HG03460 (cell line): ENCODE measurements at regions not wholly inside any gene's neighbourhood (a gene's known extent, or its start where the extent isn't known, plus 50 kb on each side); places are given as distances from the start of the nearest gene placed in this dataset.
A peak's percentile ranks its signal among the peaks of the same experiment; 100 is the strongest.

Source experiments
- ATAC-seq: cut with Tn5 transposase; IDR thresholded peaks from one replicate; pipeline ENCODE4 v1.9.1; 2021; ENCODE audit not compliant: unreplicated experiment

DNA sequence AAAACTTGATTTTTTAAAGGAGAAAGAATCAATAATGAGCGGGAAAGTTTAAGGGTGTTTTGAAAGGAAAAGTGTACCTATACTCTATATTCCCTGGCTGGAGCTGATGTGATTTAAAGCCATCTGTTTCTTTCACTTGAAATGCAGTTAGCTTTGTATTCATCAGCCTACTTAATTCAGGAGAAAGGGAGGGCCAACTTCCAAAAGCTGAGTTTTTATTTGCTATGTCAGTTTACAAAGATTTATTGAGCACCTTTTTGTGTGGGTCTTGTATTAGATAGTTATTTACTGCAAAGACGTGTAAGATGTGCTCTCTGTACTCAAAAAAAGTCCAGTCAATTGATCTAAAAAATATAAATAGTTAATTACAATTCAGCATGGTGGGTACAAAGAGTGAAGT lies 176.2 kb upstream of the GOLIM4 start:
- no peak for ATAC-seq

DNA sequence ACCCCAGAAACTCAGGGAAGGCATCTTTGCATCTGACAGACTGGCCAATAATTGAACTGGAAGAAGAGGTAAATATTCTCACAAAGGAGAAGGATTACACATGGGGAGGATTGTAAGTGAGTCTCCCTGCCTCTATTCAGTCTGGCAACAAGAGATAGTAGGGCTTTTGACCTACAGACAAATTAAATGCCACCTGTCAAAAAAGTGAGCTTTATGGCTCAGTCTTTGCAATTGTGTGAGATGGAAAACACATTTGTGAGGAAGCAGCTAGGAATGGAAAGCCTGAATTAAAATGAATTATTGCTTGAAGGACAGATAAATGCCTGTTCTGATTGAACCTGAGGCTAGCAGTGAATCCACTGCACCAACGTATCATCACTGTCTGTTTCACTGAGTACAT lies 173.3 kb upstream of the GOLIM4 start:
- no peak for ATAC-seq

DNA sequence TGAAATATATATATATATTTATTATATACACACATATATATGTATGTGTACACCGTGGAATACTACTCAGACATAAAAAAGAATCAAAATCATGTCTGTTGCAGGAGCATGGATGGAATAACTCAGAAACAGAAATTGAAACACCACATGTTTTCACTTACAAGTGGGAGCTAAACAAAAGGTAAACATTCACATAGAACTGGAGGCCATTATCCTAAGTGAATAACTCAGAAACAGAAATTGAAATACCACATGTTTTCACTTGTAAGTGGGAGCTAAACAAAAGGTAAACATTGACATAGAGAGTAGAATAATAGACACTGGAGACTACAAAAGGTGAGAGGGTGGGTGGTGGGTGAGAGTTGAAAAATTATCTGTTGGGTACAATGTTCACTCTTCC lies 171.5 kb upstream of the GOLIM4 start:
- no peak for ATAC-seq

DNA sequence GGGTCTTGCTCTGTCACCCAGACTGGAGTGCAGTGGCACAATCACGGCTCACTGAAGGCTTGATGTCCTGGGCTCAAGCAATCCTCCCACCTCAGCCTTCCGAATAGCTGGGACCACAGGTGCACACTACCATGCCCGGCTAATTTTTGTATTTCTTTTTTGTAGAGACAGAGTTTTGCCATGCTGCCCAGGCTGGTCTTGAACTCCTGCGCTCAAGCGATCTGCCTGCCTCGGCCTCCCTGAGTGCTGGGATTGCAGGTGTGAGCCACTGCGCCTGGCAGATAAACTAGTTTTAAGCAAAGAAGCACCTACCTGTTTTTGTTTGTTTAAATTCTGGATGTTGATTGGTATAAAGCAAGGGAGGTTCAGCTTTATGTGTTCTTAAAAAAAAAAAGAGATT lies 170.6 kb upstream of the GOLIM4 start:
- ATAC-seq = no peak

DNA sequence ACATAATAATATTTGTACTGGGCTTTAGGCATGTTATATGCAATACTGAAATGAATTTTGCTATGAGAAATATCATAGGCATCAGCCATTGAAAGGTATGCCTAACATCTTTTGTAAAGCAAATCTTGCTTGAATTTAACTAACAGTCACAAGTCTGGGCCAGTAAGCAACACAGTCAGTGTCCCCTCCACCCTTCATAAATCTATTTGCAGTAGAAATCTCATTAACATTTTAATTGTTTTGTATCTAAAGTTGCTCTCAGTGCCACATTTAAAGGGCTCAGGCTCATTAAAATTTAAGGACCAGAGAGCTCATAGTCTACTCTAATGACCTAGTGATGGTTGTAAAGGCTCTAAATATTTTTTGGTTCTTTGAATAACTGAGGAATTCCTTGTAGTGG lies 167.2 kb upstream of the GOLIM4 start:
- no peak for ATAC-seq

DNA sequence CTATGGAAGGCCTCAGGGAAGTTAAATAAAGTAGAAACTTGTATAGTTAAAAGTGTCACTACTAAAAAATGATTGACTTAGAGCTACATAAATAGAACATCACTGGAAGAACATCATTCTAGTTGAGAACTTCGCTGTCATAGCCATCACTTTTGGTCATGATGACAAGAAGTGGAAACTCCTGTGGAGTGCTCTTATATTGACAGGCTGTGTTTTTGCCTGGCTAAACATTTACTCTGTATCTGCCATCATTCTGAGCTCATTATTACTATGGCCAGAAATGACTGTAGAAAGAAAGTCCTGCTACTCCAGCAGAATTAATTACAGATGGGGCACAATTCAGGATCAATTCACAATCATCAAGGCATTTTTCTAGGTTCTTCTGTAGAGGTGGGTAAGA lies 165.1 kb upstream of the GOLIM4 start:
- no peak for ATAC-seq

DNA sequence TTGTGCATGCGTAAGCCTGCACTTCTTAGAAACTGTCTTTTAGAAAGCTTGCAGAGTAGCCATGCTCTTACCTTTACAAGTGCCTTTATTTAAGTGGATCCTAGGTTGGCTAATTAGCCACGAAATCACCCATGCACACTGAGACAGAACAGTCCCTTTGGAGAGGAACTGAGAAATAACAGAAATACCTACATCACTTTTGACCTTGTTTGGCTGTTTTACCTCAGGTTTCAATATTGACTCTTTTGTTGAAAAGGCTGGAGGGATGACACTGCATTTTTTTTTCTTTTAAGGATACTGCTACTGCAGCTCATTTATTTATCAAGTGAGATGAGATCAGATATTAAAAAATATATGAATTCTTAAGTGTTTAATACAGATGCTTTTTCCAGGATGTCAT lies 155.6 kb upstream of the GOLIM4 start:
- peak; percentile 39 for ATAC-seq

DNA sequence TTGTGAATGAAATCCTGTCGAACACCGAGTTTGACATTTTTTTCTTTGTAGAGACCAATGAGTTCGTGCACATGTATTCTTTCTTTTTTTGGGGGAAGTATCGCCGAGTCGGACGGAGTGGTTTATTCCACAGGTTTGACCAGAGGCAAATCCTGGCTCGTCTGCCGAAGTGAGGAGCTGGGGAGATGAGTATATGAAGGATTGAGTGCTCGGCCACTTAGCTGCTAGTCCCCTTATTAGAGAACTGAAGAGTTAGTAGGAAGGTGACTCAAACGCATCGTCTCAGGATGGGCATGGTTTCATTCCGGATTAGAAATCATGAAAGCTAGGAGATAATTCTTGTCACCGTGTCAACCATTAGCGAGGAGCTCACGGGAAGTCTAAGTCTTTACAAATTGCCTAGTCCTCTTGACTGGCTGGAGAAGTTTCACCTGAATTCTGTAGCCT lies 154.7 kb upstream of the GOLIM4 start:
- peak; percentile 23 for ATAC-seq

DNA sequence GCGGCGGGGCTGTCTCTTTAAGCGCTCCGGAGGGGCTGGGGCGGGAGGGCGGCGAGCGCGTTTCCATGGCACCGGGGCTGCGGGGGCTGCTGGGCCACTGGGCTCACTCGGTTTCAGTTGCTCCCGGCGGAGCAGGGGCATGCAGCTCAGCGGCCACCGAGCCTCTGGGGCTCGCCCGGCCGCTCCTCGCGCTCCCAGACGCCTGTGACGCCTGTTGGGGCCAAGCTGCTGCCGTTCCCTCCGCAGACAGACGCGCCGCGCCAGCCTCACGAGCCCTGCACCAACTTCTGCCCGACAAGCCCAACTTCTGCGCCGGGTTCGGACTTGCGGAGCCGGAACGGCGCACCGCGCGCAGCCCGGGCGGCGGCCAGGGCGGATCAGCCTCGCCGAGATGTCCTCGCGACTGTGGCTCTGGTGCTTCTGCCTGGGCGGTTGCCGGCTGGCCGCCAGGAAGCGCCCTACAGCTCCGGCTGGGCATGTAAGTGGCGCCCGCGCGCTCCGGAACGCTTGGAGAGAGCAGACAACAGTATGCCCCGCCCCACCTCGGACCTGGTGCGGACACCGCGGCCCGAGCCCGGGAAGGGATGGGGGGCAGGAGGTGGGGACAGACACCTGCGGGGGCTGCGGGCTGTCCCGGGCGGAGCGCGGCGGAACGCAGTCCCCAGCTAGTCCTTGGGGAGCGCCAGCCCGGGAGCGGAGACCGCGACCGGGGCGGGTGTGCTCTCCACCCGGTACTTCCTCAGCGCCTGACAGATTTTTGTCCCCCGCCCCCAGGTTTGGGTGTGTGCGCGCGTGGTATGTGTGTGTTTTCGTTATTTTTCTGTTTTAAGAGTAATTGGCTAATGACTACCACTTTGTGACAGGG lies 154.1 kb upstream of the GOLIM4 start:
- ATAC-seq = peak; percentile 70

DNA sequence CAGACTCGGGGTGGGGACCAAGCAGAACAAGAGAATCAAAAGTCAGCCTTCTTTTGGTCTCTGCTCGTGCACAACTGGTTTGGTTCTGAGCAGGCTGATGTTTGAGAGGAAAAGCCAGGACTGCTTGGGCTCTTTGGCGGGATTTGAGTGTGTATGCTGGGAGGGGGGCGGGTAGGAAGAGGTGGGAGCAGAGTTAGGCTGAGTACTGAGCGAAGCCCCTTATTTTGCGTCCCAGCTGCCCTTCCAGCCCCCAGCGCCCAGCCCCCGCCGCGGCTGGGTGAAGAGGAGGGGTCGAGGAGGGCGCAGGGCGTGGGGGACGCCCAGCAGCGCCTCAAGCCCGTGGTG lies 153.5 kb upstream of the GOLIM4 start:
- ATAC-seq = peak; percentile 2

DNA sequence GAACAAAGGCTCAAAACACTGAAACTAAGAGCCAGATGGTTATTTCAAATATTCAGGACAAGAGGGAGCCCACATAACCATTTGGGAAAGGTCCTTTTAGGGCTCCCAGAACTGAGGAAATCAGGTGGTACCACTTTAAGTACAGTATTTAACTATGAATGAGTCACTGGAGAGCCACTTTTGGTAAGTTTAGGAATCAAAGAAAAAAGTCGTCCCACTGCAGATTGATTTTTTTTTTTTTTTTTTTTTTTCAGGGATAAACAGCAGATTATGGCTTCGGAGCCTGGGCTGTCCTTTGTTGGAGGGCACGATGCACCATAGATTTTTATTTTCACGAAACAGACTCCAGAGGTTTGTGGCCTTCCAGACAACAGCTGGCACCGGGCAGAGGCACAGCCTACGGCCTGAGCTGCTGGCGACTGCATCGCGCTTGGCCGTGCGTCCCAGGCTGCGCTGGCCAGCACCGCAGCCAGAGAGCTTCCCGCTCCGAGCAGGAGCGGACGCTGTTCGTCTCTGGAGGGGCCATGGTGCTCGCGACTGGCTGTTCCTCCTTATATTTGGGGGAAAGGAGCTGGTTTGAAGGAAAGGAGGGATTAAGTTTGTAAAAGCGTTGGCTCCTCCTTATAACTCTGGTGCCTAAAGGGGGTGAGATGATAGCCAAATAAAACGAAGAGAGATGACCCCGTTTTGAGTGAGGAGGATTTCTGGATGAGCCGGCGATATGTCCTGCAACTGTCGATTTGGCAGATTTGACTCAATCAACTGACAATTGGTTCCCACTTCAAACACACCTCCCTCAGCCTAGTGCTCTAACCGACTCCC lies 152.9 kb upstream of the GOLIM4 start:
- peak; percentile 1 for ATAC-seq

DNA sequence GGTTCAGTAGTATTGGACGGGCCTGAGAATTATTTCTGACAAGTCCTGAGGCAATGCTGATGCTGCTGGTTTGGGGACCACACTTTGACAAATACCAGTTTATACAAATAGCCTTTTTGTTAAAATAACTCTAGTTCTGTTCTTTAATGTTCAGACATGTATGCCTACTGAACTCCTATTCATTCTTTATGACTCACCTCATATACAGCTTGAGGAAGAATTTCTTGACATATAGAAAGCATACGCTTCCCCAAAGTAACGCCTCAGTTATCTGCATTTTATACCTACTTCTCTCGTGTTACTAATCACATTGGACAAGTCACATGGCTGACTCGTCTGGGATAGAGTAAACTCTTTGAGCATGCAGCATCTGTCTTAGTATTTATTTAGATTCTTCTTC lies 145.4 kb upstream of the GOLIM4 start:
- ATAC-seq = no peak

DNA sequence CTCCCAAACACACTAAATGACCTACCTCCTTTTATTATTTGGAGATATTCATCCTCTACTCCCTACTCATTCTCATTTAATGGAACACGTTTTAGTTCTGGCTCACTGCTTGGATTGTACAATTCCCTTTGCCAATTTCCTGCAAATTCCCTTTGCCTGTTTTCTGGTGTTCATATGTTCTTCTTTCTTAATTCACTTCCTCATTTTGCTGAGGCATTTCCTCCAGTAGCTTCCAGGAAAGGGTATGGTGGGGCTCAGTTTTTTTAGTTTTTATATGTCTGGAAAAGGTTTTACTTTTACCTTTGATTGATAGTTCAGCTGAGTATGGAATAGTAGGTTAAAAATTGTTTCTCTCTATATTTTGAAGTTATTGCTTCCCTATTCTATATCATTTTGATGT lies 143.6 kb upstream of the GOLIM4 start:
- no peak for ATAC-seq

DNA sequence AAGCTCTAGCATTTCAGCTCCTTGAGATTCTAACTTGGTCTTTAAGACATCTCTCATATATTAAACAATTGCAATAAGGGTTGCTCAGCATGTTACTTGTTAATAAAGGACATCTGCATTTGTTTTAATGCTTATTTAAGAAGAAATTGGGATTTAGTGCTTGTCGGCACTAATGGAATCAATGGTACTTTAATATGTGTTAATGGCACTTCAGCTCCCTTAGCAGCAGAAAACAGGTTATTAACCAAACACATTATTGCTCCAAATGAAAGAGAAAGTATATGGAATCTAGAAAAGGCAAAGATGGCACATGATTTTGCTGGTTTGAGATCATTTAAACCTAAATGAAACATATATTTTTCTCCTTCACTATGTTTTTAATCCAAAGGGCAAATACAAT lies 137.3 kb upstream of the GOLIM4 start:
- no peak for ATAC-seq

DNA sequence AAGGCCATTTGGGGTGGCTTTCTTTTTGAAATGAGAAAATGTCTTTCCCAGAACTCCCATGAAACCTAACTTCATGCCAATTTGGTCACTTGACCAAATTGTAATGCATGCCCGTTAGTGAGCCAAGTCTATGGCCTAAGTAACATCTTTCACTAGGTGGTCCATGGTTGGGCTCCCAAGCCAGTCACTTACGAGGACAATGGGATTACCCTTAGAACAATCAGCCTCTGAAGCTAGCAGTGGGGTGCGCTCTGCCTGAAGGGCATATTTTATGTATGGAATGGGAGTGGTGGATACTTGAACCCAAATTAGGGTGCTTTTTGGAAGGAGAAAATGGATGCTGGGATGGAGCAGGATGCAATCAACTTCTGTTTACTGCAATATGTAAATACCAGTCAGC lies 127.4 kb upstream of the GOLIM4 start:
- no peak for ATAC-seq

DNA sequence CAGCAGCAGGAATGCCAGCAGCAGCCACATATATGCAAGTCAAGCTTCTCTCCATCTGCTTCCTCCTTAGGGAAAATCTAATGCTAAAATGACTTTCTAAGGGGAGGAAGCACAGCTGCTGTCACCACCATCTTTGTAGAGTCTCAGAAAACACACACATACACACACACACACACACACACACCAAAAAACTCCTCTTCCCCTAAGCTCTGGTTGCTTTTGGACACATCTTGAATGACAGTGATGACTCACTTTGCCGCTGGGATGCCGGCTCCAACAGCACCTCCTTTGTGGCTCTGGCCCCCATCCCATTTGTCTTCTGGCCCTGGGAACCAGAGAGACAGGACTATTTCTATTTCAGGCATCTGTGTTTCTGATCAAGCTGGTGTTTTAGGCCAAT lies 124.8 kb upstream of the GOLIM4 start:
- ATAC-seq = no peak

DNA sequence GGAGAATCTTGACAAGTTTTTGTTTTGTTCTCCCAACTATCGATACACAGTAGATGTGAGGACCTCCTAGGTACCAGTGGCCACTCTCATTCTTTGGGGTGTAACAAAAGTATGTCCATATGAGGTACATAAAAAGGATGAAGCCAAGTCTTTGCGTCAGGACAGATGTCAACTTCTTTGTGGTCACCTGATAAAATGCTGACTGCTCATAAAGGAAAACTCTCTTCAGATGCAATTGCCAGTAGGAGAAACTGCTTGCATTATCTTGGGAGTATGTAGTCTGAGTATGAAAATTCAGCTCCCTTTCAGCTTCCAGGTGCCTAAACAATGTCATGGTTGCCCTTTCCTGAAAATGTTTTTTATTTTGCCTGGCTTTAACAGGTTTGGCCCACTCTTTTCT lies 123.8 kb upstream of the GOLIM4 start:
- ATAC-seq = no peak

DNA sequence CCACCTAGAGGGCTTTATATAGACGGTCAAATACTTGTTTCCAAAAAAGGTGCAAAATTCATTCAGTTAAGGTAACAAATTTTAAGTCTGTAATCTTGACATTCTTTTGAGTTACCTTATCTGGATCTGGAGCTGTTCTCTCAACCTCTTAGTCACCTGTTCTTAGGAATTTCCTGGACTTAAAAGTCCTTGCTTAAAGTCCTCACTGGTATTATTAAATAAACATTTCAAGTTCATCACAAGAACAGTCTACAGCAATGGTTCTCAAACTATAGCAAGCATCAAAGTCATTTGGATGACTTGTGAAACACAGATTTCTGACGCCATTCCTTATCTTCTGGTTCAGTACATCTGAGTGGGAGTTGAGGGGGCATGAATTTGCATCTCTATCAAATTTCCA lies 122.9 kb upstream of the GOLIM4 start:
- no peak for ATAC-seq

DNA sequence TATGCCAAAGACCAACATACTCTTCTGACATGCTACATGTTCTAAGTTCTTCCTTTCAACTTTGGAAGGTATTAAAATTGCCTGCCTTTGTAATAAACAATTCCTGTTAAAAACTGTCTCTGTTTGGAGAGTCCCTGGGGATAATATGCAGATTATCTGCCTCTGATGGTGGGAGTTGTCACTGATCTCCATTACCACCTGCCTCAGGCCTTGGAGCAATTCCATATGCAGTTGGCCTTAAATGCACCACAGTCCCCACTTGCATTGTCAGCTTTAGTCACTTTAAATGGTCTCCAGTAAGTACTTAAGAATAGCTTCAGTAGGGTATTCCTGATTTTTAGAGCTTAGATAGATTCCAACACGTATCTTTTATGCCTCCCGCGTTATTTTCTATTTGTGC lies 121.1 kb upstream of the GOLIM4 start:
- no peak for ATAC-seq

DNA sequence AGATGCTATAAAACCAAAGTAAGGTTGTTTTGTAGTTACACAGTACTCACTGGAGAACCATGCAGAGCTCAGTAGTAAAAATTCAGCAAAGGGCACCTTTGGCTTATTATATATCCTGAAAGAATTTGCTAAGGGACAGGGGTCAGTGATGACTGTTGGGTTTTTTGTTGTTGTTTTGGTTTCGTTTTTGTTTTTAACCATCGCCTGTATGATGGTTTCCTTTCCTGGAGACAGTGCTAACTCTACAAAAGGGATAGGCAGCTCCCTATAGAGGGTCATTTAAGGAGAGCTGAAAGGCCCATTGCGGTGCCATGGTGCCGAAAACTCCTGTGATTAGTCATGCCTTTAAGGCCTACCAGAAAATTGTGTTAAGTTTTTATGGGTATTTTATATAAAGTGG lies 118.2 kb upstream of the GOLIM4 start:
- peak; percentile 91 for ATAC-seq

DNA sequence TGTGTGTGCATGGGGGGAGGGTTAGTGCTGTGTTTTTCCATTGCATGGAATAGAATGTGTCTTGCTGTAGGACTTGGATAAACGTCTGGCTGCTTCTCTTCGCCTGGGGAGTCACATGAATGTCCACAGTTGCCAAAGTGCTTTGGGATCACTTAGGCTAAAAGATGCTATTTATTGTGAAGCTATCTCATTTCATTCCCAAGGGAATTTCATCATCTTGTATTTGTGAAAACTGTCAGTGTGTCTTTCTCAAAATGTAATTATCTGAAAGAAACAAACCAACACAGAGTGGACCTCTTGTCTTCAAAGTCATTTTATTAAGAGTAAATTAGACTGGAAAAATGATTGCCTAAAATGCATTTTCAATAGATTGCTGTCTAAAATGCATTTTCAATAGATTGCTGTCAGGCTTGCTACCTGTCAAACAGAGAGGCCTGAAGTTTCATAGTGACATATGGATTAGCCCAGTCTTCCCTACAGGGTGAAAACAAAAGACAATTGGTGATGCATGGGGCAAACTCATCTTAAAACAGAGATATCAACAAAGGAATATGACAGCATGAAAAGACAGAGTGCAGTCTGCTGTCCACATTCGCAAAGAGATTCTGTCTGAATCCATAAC lies 117.1 kb upstream of the GOLIM4 start:
- no peak for ATAC-seq

DNA sequence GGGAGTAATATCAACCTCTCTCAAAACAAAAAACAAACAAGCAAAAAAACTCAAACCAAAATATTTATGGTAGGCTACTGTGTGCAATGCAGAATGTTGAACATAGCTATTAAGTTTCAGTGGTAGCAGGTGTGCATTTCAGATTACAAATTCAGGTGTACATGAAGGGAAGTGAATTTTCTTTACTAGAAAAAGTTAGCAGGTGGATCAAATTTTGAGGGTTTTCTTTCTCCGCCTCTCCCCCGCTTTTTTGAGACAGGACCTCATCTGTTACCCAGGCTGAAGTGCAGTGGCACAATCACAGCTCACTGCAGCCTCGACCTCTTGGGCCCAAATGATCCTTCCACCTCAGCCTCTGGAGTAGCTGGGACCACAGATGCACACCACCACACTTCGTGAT lies 109.7 kb upstream of the GOLIM4 start:
- no peak for ATAC-seq
